Neuronal stem cell (in vitro differentiated cells): ENCODE measurements at regions not wholly inside any gene's neighbourhood (a gene's known extent, or its start where the extent isn't known, plus 50 kb on each side); places are given as distances from the start of the nearest gene placed in this dataset.

Experiments
- DNase-seq: peaks from one replicate; pipeline ENCODE4 v3.0.0-alpha.2; 2013; ENCODE audit warnings: low spot score
- H2AFZ ChIP-seq: one replicate; pipeline ENCODE4 v1.6.1; 2013; ENCODE audit warnings: mild to moderate bottlenecking, low read length, inconsistent platforms
- H2AK5ac ChIP-seq: 2 replicates; pipeline ENCODE4 v1.6.1; 2013; ENCODE audit warnings: low read depth, mild to moderate bottlenecking, inconsistent platforms, low read length, moderate library complexity, mixed read lengths
- H2BK120ac ChIP-seq: 2 replicates; pipeline ENCODE4 v1.6.1; 2013; ENCODE audit warnings: low read depth, mild to moderate bottlenecking, inconsistent platforms, low read length, moderate library complexity, mixed read lengths
- H2BK12ac ChIP-seq: one replicate; pipeline ENCODE4 v1.6.1; 2013; ENCODE audit warnings: low read length, inconsistent platforms
- H2BK15ac ChIP-seq: 2 replicates; pipeline ENCODE4 v1.6.1; 2013; ENCODE audit warnings: mild to moderate bottlenecking, low read length, inconsistent platforms, mixed read lengths
- H2BK5ac ChIP-seq: one replicate; pipeline ENCODE4 v1.6.1; 2013; ENCODE audit warnings: inconsistent platforms, mild to moderate bottlenecking, low read length, moderate library complexity
- H3K14ac ChIP-seq: one replicate; pipeline ENCODE4 v1.6.1; 2013; ENCODE audit warnings: low read length, inconsistent platforms
- H3K18ac ChIP-seq: 2 replicates; pipeline ENCODE4 v1.6.1; 2013; ENCODE audit warnings: low read length, inconsistent platforms
- H3K23ac ChIP-seq: 2 replicates; pipeline ENCODE4 v1.6.1; 2013; ENCODE audit warnings: low read depth, mild to moderate bottlenecking, mixed read lengths, low read length, inconsistent platforms; ENCODE audit not compliant: poor library complexity
- H3K27ac ChIP-seq: replicated peaks from 3 replicates; pipeline ENCODE4 v1.5.1; 2013; ENCODE audit warnings: low read length, inconsistent platforms
- H3K27me3 ChIP-seq, 3 experiments: 2 replicates each; pipeline ENCODE4 v1.6.1; 2013; ENCODE audit warnings: low read length in 3 of 3, mild to moderate bottlenecking in 2 of 3, inconsistent platforms in 1 of 3, low read depth in 1 of 3, mixed read lengths in 1 of 3, moderate library complexity in 1 of 3; ENCODE audit not compliant: control insufficient read depth in 3 of 3, insufficient read depth in 3 of 3
- H3K36me3 ChIP-seq, 2 donors: replicated peaks in 1 of 2; 2 replicates each; pipeline ENCODE4 v1.6.1; 2013; ENCODE audit warnings: low read length in 2 of 2; ENCODE audit not compliant: control insufficient read depth in 2 of 2, insufficient read depth in 2 of 2
- H3K4ac ChIP-seq: 2 replicates; pipeline ENCODE4 v1.6.1; 2013; ENCODE audit warnings: inconsistent platforms, mild to moderate bottlenecking, low read length, moderate library complexity
- H3K4me1 ChIP-seq, 2 donors: 1 replicate in 1 of 2; 2 replicates in 1 of 2; pipeline ENCODE4 v1.6.1; 2013; ENCODE audit warnings: low read length in 2 of 2, low read depth in 1 of 2; ENCODE audit not compliant: control insufficient read depth in 2 of 2, insufficient read depth in 1 of 2
- H3K4me2 ChIP-seq: one replicate; pipeline ENCODE4 v1.6.1; 2013; ENCODE audit warnings: mild to moderate bottlenecking, low read length, inconsistent platforms; ENCODE audit not compliant: insufficient read depth, poor library complexity, severe bottlenecking
- H3K4me3 ChIP-seq, 2 donors: 2 replicates each; pipeline ENCODE4 v1.5.1; 2013; ENCODE audit warnings: low read length in 2 of 2, mild to moderate bottlenecking in 2 of 2, inconsistent platforms in 1 of 2, moderate library complexity in 1 of 2
- H3K79me1 ChIP-seq: one replicate; pipeline ENCODE4 v1.6.1; 2013; ENCODE audit warnings: low read depth, mild to moderate bottlenecking, inconsistent platforms, low read length, moderate library complexity
- H3K9ac ChIP-seq: one replicate; pipeline ENCODE4 v1.6.1; 2013; ENCODE audit warnings: mild to moderate bottlenecking, low read depth, low read length, inconsistent platforms; ENCODE audit not compliant: poor library complexity
- H3K9me3 ChIP-seq, 2 donors: replicated peaks in 1 of 2; 2 replicates each; pipeline versions ENCODE3 to v1.6.1; 2013; ENCODE audit warnings: low read length in 2 of 2, mild to moderate bottlenecking in 2 of 2, inconsistent platforms in 1 of 2, low read depth in 1 of 2, mixed read lengths in 1 of 2, moderate library complexity in 1 of 2; ENCODE audit not compliant: control insufficient read depth in 2 of 2, insufficient read depth in 1 of 2
- H4K8ac ChIP-seq: one replicate; pipeline ENCODE4 v1.6.1; 2013; ENCODE audit warnings: low read depth, mild to moderate bottlenecking, inconsistent platforms, low read length, moderate library complexity
- H4K91ac ChIP-seq: one replicate; pipeline ENCODE4 v1.6.1; 2013; ENCODE audit warnings: low read length, low read depth, mild to moderate bottlenecking, inconsistent platforms; ENCODE audit not compliant: poor library complexity
- WGBS, 2 donors: extraction: QIAGEN DNeasy Blood & Tissue Kit; methylation state at CpG; one replicate each; pipeline ENCODE4 v1.1.7; 2013; ENCODE audit warnings: missing lambda C conversion rate in 2 of 2, mixed read lengths in 1 of 2; ENCODE audit not compliant: insufficient read length in 2 of 2, insufficient replicate concordance in 1 of 2; ENCODE audit errors: extremely low coverage in 2 of 2; 5-methylcytosine and 5-hydroxymethylcytosine counted together

GRCh38 chr3:13706451-13706850 is 157.5 kb downstream of the FBLN2 start:
- Histone ChIP-seq H3K23ac (no peak overlapping the region), H3K36me3 (no peaks in the 10 kb centered on the region), H3K9me3 (no peaks in the 10 kb centered on the region), H3K79me1 (no peaks in the 10 kb centered on the region), H3K18ac (no peak overlapping the region), H3K27me3 (no peaks in the 10 kb centered on the region), H2AK5ac (no peak overlapping the region), H3K9ac (no peak overlapping the region), H4K91ac (no peak overlapping the region), H3K4ac (no peak overlapping the region), H4K8ac (no peak overlapping the region), H3K4me2 (no peak overlapping the region), H3K27ac (no peak overlapping the region), H3K4me3 (no peak overlapping the region), H2BK5ac (no peak overlapping the region), H3K4me1 (no peaks in the 10 kb centered on the region), H2AFZ (no peak overlapping the region), H2BK120ac (no peak overlapping the region), H2BK15ac (no peak overlapping the region), H2BK12ac (no peak overlapping the region), H3K14ac (no peak overlapping the region)
- no CpG with 5 or more reads among the region's 2 CpGs for WGBS, 2 donors
- DNase-seq, result no peak

GRCh38 chr3:13705702-13706280 is 156.9 kb downstream of the FBLN2 start:
- Histone ChIP-seq H3K4ac (no peak overlapping the region), H3K9me3 (no peaks in the 10 kb centered on the region), H3K79me1 (no peaks in the 10 kb centered on the region), H3K27me3 (no peaks in the 10 kb centered on the region), H3K18ac (no peak overlapping the region), H2BK120ac (no peak overlapping the region), H2BK5ac (no peak overlapping the region), H3K4me1 (no peaks in the 10 kb centered on the region), H2BK15ac (no peak overlapping the region), H2AK5ac (no peak overlapping the region), H3K23ac (no peak overlapping the region), H4K8ac (no peak overlapping the region), H3K27ac (no peak overlapping the region), H2AFZ (no peak overlapping the region), H4K91ac (no peak overlapping the region), H3K4me3 (no peak overlapping the region), H3K9ac (no peak overlapping the region), H3K4me2 (no peak overlapping the region), H2BK12ac (no peak overlapping the region), H3K14ac (no peak overlapping the region), H3K36me3 (no peaks in the 10 kb centered on the region)
- no peak for DNase-seq
- WGBS, 2 donors, result no CpG with 5 or more reads among the region's 4 CpGs

- Histone ChIP-seq H3K79me1 (no peaks in the 10 kb centered on the region), H3K18ac (no peak overlapping the region), H3K9ac (no peak overlapping the region), H3K4me2 (no peak overlapping the region), H3K27ac (no peak overlapping the region), H3K14ac (no peak overlapping the region), H2BK5ac (no peak overlapping the region), H2BK12ac (no peak overlapping the region), H3K4ac (no peak overlapping the region), H2AK5ac (no peak overlapping the region), H3K27me3 (no peaks in the 10 kb centered on the region), H2AFZ (no peak overlapping the region), H2BK120ac (no peak overlapping the region), H2BK15ac (no peak overlapping the region), H3K36me3 (no peaks in the 10 kb centered on the region), H3K23ac (no peak overlapping the region), H3K4me1 (peaks cover 0 to 6% of the 10 kb centered on the region in 2 donors), H4K91ac (no peak overlapping the region), H4K8ac (no peak overlapping the region), H3K4me3 (no peak overlapping the region), H3K9me3 (no peaks in the 10 kb centered on the region)
- DNase-seq, result no peak
- no CpG with 5 or more reads among the region's 3 CpGs for WGBS, 2 donors
These were observed 156.1 kb downstream of the FBLN2 start for GRCh38 chr3:13705051-13705450.

- no peaks in the 10 kb centered on the region for H3K79me1 ChIP-seq
- no peak overlapping the region for H3K18ac ChIP-seq
- H2BK15ac ChIP-seq, result no peak overlapping the region
- no peak overlapping the region for H3K4me2 ChIP-seq
- H3K4ac ChIP-seq, result no peak overlapping the region
- no peak overlapping the region for H3K27ac ChIP-seq
- H3K23ac ChIP-seq, result no peak overlapping the region
- no peak overlapping the region for H2BK12ac ChIP-seq
- no peak overlapping the region for H3K4me3 ChIP-seq
- H3K36me3 ChIP-seq, result no peaks in the 10 kb centered on the region
- no peak overlapping the region for H2BK120ac ChIP-seq
- DNase-seq, result no peak
- H2BK5ac ChIP-seq, result no peak overlapping the region
- H3K4me1 ChIP-seq, result peaks cover 0 to 6% of the 10 kb centered on the region in 2 donors
- no peak overlapping the region for H2AFZ ChIP-seq
- H3K9ac ChIP-seq, result no peak overlapping the region
- no CpG with 5 or more reads among the region's 6 CpGs for WGBS, 2 donors
- H2AK5ac ChIP-seq, result no peak overlapping the region
- no peak overlapping the region for H3K14ac ChIP-seq
- no peak overlapping the region for H4K91ac ChIP-seq
- H4K8ac ChIP-seq, result no peak overlapping the region
- H3K27me3 ChIP-seq, result no peaks in the 10 kb centered on the region
- no peaks in the 10 kb centered on the region for H3K9me3 ChIP-seq
These were observed 155.2 kb downstream of the FBLN2 start for GRCh38 chr3:13704174-13704573.
